IMR-90 (cell line): ENCODE measurements at regions not wholly inside any gene's neighbourhood (a gene's known extent, or its start where the extent isn't known, plus 50 kb on each side); places are given as distances from the start of the nearest gene placed in this dataset.

Source experiments
- ATAC-seq: fragments of 200-7000 bp; cut with Tn5 transposase; 2 replicates; pipeline ENCODE4 v1.9.1; 2020; ENCODE audit warnings: low read depth, mild to moderate bottlenecking, moderate library complexity
- BruUV-seq: library from RNA; stranded (reverse); fragments of 400-500 nt; replicated peaks from 2 replicates; lab custom pipeline; 2021; lab: Mats Ljungman, UMichigan
- CTCF ChIA-PET: fragments of 300-600 bp; formaldehyde crosslinking; extraction: SDS; loops from one replicate; lab custom pipeline; 2021; ENCODE audit warnings: antibody characterized with exemption; lab: Yijun Ruan, JAX
- POLR2A ChIA-PET: fragments of 300-600 bp; sonication (Branson Sonifier 250); formaldehyde crosslinking; loops from one replicate; lab custom pipeline; 2022; ENCODE audit warnings: antibody characterized with exemption; ENCODE audit not compliant: unreplicated experiment; lab: Charles Lee
- DNase-seq: peaks from one replicate; pipeline ENCODE4 v3.0.0; 2013
- H2AFZ ChIP-seq: replicated peaks from 2 replicates; pipeline ENCODE3; 2013; ENCODE audit warnings: low read length, mild to moderate bottlenecking; ENCODE audit not compliant: poor library complexity
- H2AK5ac ChIP-seq: 2 replicates; pipeline ENCODE4 v1.6.1; 2013; ENCODE audit warnings: low read depth, low read length, inconsistent platforms
- H2AK9ac ChIP-seq: replicated peaks from 2 replicates; pipeline ENCODE3; 2013; ENCODE audit warnings: mild to moderate bottlenecking, low read depth, low read length, moderate library complexity; ENCODE audit not compliant: poor library complexity
- H2BK120ac ChIP-seq: 2 replicates; pipeline ENCODE4 v1.6.1; 2013; ENCODE audit warnings: low read depth, low read length, inconsistent platforms
- H2BK15ac ChIP-seq: 3 replicates; pipeline ENCODE4 v1.6.1; 2013; ENCODE audit warnings: low read depth, low read length, inconsistent platforms
- H2BK20ac ChIP-seq: 2 replicates; pipeline ENCODE4 v1.6.1; 2013; ENCODE audit warnings: low read depth, mild to moderate bottlenecking, inconsistent platforms, low read length, moderate library complexity
- H2BK5ac ChIP-seq: 2 replicates; pipeline ENCODE4 v1.6.1; 2013; ENCODE audit warnings: mild to moderate bottlenecking, low read depth, low read length, inconsistent platforms; ENCODE audit not compliant: poor library complexity, severe bottlenecking
- H3K14ac ChIP-seq: replicated peaks from 2 replicates; pipeline ENCODE4 v1.6.1; 2013; ENCODE audit warnings: low read depth, low read length, inconsistent platforms
- H3K18ac ChIP-seq: 2 replicates; pipeline ENCODE4 v1.6.1; 2013; ENCODE audit warnings: low read depth, low read length, control low read depth
- H3K23ac ChIP-seq: 2 replicates; pipeline ENCODE4 v1.6.1; 2013; ENCODE audit warnings: low read depth, low read length, inconsistent platforms
- H3K27ac ChIP-seq: 2 replicates; pipeline ENCODE4 v1.5.1; 2013; ENCODE audit warnings: mild to moderate bottlenecking, control low read depth, low read length; ENCODE audit not compliant: insufficient read depth
- H3K27me3 ChIP-seq: 2 replicates; pipeline ENCODE4 v1.6.1; 2013; ENCODE audit warnings: low read length; ENCODE audit not compliant: control insufficient read depth, insufficient read depth
- H3K36me3 ChIP-seq: 2 replicates; pipeline ENCODE4 v1.6.1; 2013; ENCODE audit warnings: low read length, mixed read lengths; ENCODE audit not compliant: control insufficient read depth, insufficient read depth
- H3K4ac ChIP-seq: 2 replicates; pipeline ENCODE4 v1.6.1; 2013; ENCODE audit warnings: low read depth, low read length, inconsistent platforms
- H3K4me1 ChIP-seq: 2 replicates; pipeline ENCODE4 v1.6.1; 2013; ENCODE audit warnings: low read length, mixed read lengths; ENCODE audit not compliant: control insufficient read depth, insufficient read depth
- H3K4me2 ChIP-seq: 2 replicates; pipeline ENCODE4 v1.6.1; 2013; ENCODE audit warnings: low read depth, mild to moderate bottlenecking, control low read depth, low read length, moderate library complexity
- H3K4me3 ChIP-seq: 2 replicates; pipeline ENCODE4 v1.5.1; 2013; ENCODE audit warnings: low read depth, mild to moderate bottlenecking, control low read depth, low read length, moderate library complexity; ENCODE audit not compliant: insufficient read depth
- H3K56ac ChIP-seq: 2 replicates; pipeline ENCODE4 v1.6.1; 2013; ENCODE audit warnings: low read length, inconsistent platforms; ENCODE audit not compliant: insufficient read depth; ENCODE audit errors: extremely low read depth
- H3K79me1 ChIP-seq, 2 experiments: 2 replicates each; pipeline ENCODE4 v1.6.1; 2013; ENCODE audit warnings: low read length in 2 of 2, inconsistent platforms in 1 of 2, low read depth in 1 of 2
- H3K9ac ChIP-seq: 2 replicates; pipeline ENCODE4 v1.6.1; 2013; ENCODE audit warnings: low read depth, low read length, control low read depth
- H3K9me1 ChIP-seq: 2 replicates; pipeline ENCODE4 v1.6.1; 2013; ENCODE audit warnings: low read length, inconsistent platforms; ENCODE audit not compliant: insufficient read depth
- H3K9me3 ChIP-seq: 2 replicates; pipeline ENCODE4 v1.6.1; 2013; ENCODE audit warnings: low read length; ENCODE audit not compliant: control insufficient read depth, insufficient read depth
- H4K20me1 ChIP-seq: 2 replicates; pipeline ENCODE4 v1.6.1; 2013; ENCODE audit warnings: low read length, inconsistent platforms; ENCODE audit not compliant: insufficient read depth
- H4K5ac ChIP-seq: 2 replicates; pipeline ENCODE4 v1.6.1; 2013; ENCODE audit warnings: mild to moderate bottlenecking, low read depth, low read length, control low read depth
- H4K8ac ChIP-seq, 2 experiments: 2 replicates each; pipeline ENCODE4 v1.6.1; 2013; ENCODE audit warnings: low read depth in 2 of 2, low read length in 2 of 2, control low read depth in 1 of 2, inconsistent platforms in 1 of 2
- H4K91ac ChIP-seq: 2 replicates; pipeline ENCODE4 v1.6.1; 2013; ENCODE audit warnings: low read depth, low read length, inconsistent platforms; ENCODE audit not compliant: insufficient read depth
- BHLHE40 ChIP-seq: fragments of 150-350 bp; IDR thresholded peaks from 2 replicates; pipeline ENCODE4 v1.6.1; 2016; ENCODE audit warnings: mild to moderate bottlenecking, low read depth, low read length
- CEBPB ChIP-seq: IDR thresholded peaks from 2 replicates; pipeline ENCODE4 v1.6.1; 2012; ENCODE audit warnings: low read depth, low read length, improper control_type of control experiment
- CHD1 ChIP-seq: IDR thresholded peaks from 2 replicates; pipeline ENCODE4 v1.6.1; 2012; ENCODE audit warnings: low read depth, low read length, improper control_type of control experiment
- FOS ChIP-seq: fragments of 150-350 bp; IDR thresholded peaks from 2 replicates; pipeline ENCODE4 v1.6.1; 2016; ENCODE audit warnings: low read depth, low read length
- MAFK ChIP-seq: IDR thresholded peaks from 2 replicates; pipeline ENCODE4 v1.6.1; 2012; ENCODE audit warnings: low read depth, low read length, improper control_type of control experiment
- MAZ ChIP-seq: IDR thresholded peaks from 2 replicates; pipeline ENCODE4 v1.6.1; 2012; ENCODE audit warnings: low read depth, mild to moderate bottlenecking, low read length, improper control_type of control experiment, moderate library complexity, borderline replicate concordance
- MXI1 ChIP-seq: IDR thresholded peaks from 2 replicates; pipeline ENCODE4 v1.6.1; 2012; ENCODE audit warnings: low read depth, mild to moderate bottlenecking, low read length, moderate library complexity, borderline replicate concordance
- NFE2L2 ChIP-seq: fragments of 150-350 bp; IDR thresholded peaks from 2 replicates; pipeline ENCODE4 v1.6.1; 2016; ENCODE audit warnings: low read depth, mild to moderate bottlenecking, low read length
- POLR2A ChIP-seq: IDR thresholded peaks from 2 replicates; pipeline ENCODE4 v1.6.1; 2012; ENCODE audit warnings: mild to moderate bottlenecking, low read depth, low read length
- RAD21 ChIP-seq: IDR thresholded peaks from 2 replicates; pipeline ENCODE4 v1.6.1; 2012; ENCODE audit warnings: low read length, improper control_type of control experiment
- RCOR1 ChIP-seq: IDR thresholded peaks from 2 replicates; pipeline ENCODE4 v1.6.1; 2012; ENCODE audit warnings: mild to moderate bottlenecking, low read length, improper control_type of control experiment; ENCODE audit not compliant: insufficient replicate concordance
- RFX5 ChIP-seq: IDR thresholded peaks from 2 replicates; pipeline ENCODE4 v1.8.0; 2012; ENCODE audit warnings: low read depth, mild to moderate bottlenecking, low read length, moderate library complexity
- SMC3 ChIP-seq: fragments of 150-350 bp; IDR thresholded peaks from 2 replicates; pipeline ENCODE4 v1.6.1; 2016; ENCODE audit warnings: low read depth, mild to moderate bottlenecking, antibody characterized with exemption, low read length, moderate library complexity
- USF2 ChIP-seq: fragments of 150-350 bp; IDR thresholded peaks from 2 replicates; pipeline ENCODE4 v1.6.1; 2017; ENCODE audit warnings: mild to moderate bottlenecking, antibody characterized with exemption, low read length, low read depth
- dilution Hi-C: fragments of 300-500 bp; cut with HindIII; formaldehyde crosslinking; loops from one replicate; pipeline ENCODE4 v1.14.3; 2018; ENCODE audit warnings: low sequenced_read_pairs; ENCODE audit not compliant: unreplicated experiment
- in situ Hi-C: fragments of 300-500 bp; cut with MboI; formaldehyde crosslinking; loops from 3 replicates; pipeline ENCODE4 v1.14.3; 2019; ENCODE audit warnings: low sequenced_read_pairs, inconsistent platforms, mixed read lengths
- intact Hi-C: fragments of 100-400 bp; cut with micrococcal nuclease; formaldehyde crosslinking; loops from 2 replicates; pipeline ENCODE4 v1.10.0; 2022

DNA sequence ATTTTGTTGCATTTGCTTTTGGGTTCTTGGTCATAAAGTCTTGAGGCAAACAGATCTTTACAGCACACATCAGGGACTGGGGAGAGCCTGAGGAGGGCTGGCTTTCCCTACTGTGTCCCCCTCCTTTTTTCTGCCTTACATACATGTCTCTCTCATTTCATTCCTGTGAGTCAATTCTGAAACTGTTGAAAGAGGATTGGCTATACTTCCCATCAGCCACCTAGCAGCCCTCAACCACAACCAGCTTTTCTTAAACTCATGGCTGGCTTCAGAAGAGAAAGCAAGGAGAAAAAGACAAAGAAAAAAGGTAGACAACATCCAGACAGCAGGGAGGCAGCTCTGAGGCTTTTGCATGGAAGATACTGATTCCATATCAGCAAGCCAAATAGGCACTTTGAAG lies 374.8 kb upstream of the KIF2A start:
- TF ChIP-seq MXI1 (no peak), USF2 (no peak), SMC3 (no peak), CEBPB (no peak), NFE2L2 (no peak), POLR2A (no peak), BHLHE40 (no peak), MAFK (no peak), RAD21 (no peak), RCOR1 (no peak), CHD1 (no peak), FOS (no peak), RFX5 (no peak), MAZ (no peak)
- H3K4me1 ChIP-seq = no peaks in the 10 kb centered on the region
- H3K4me3 ChIP-seq = no peak overlapping the region
- no peaks in the 10 kb centered on the region for H3K36me3 ChIP-seq
- H4K5ac ChIP-seq = no peak overlapping the region
- no peak overlapping the region for H2AK9ac ChIP-seq
- no peak overlapping the region for H2BK20ac ChIP-seq
- no peak overlapping the region for H4K8ac ChIP-seq
- H3K56ac ChIP-seq = no peak overlapping the region
- H2AFZ ChIP-seq = no peak overlapping the region
- no TSS peak for BruUV-seq
- H3K27me3 ChIP-seq = no peaks in the 10 kb centered on the region
- H3K18ac ChIP-seq = no peak overlapping the region
- H3K79me1 ChIP-seq = no peaks in the 10 kb centered on the region
- no peaks in the 10 kb centered on the region for H3K9me3 ChIP-seq
- H2BK120ac ChIP-seq = no peak overlapping the region
- no peak overlapping the region for H3K14ac ChIP-seq
- no peak overlapping the region for H3K9ac ChIP-seq
- no peak overlapping the region for H3K23ac ChIP-seq
- intact Hi-C loops = loop anchor here (5.0 kb wide), 1 partner anchor 599 kb away; the partner anchor contains the start of gene ZSWIM6
- H3K9me1 ChIP-seq = no peaks in the 10 kb centered on the region
- in situ Hi-C loops = loop anchor here (25.0 kb wide), 1 partner anchor 969 kb away; no protein-coding TSS in a partner anchor
- H3K4ac ChIP-seq = no peak overlapping the region
- dilution Hi-C loops = no loop called here
- POLR2A ChIA-PET = no interaction called here
- H2BK5ac ChIP-seq = no peak overlapping the region
- ATAC-seq = no peak
- no peak overlapping the region for H2AK5ac ChIP-seq
- no peak overlapping the region for H2BK15ac ChIP-seq
- CTCF ChIA-PET = no interaction called here
- H4K20me1 ChIP-seq = no peaks in the 10 kb centered on the region
- no peak overlapping the region for H3K27ac ChIP-seq
- H4K91ac ChIP-seq = no peak overlapping the region
- no peak overlapping the region for H3K4me2 ChIP-seq
- no peak for DNase-seq
